BJ (cell line): ENCODE measurements at regions not wholly inside any gene's neighbourhood (a gene's known extent, or its start where the extent isn't known, plus 50 kb on each side); places are given as distances from the start of the nearest gene placed in this dataset.
"Not testable (repeated sequence)": the region's sequence is repeated elsewhere in the genome, so short reads cannot be mapped to it uniquely, and the experiment has no call there.

Experiments used
- CTCF ChIA-PET: fragments of 350-600 bp; formaldehyde crosslinking; extraction: SDS; loops from one replicate; lab custom pipeline; 2021; ENCODE audit warnings: antibody characterized with exemption, inconsistent platforms; lab: Yijun Ruan, JAX
- POLR2A ChIA-PET: fragments of 300-600 bp; sonication (Branson Sonifier 250); formaldehyde crosslinking; extraction: SDS; loops from one replicate; lab custom pipeline; 2021; ENCODE audit warnings: antibody characterized with exemption; lab: Charles Lee
- DNase-seq: peaks from one replicate; pipeline ENCODE4 v3.0.0-alpha.2; 2011; ENCODE audit warnings: low read depth
- H3K27me3 ChIP-seq: 2 replicates; pipeline ENCODE4 v1.6.0; 2011; ENCODE audit warnings: low read length; ENCODE audit not compliant: control insufficient read depth, insufficient read depth
- H3K36me3 ChIP-seq: 2 replicates; pipeline ENCODE4 v1.5.1; 2011; ENCODE audit warnings: low read length; ENCODE audit not compliant: control insufficient read depth, insufficient read depth
- H3K4me3 ChIP-seq: 2 replicates; pipeline ENCODE4 v1.5.1; 2011; ENCODE audit warnings: low read depth, mild to moderate bottlenecking, control low read depth, low read length
- CTCF ChIP-seq: IDR thresholded peaks from 2 replicates; pipeline ENCODE4 v1.5.1; 2011; ENCODE audit warnings: low read depth, mild to moderate bottlenecking, control low read depth, inconsistent platforms, low read length, moderate library complexity; ENCODE audit not compliant: insufficient read depth

GRCh38 chr1:191495040-191495439, 663.2 kb upstream of the RGS18 start:
- Histone ChIP-seq H3K27me3 (no peaks in the 10 kb centered on the region), H3K36me3 (no peaks in the 10 kb centered on the region), H3K4me3 (no peak overlapping the region)
- TF ChIP-seq CTCF = no peak
- no peak for DNase-seq
- ChIA-PET POLR2A (no interaction called here), CTCF (no interaction called here)

- Histone ChIP-seq H3K36me3 (no peaks in the 10 kb centered on the region), H3K27me3 (no peaks in the 10 kb centered on the region), H3K4me3 (no peak overlapping the region)
- no peak for DNase-seq
- ChIA-PET CTCF (no interaction called here), POLR2A (no interaction called here)
- TF ChIP-seq CTCF = no peak
These were observed 659.9 kb upstream of the RGS18 start for GRCh38 chr1:191498318-191498717.

GRCh38 chr1:191498825-191499224, 659.4 kb upstream of the RGS18 start:
- Histone ChIP-seq H3K27me3 (no peaks in the 10 kb centered on the region), H3K36me3 (no peaks in the 10 kb centered on the region), H3K4me3 (no peak overlapping the region)
- ChIA-PET POLR2A (no interaction called here), CTCF (no interaction called here)
- no peak for TF ChIP-seq CTCF
- DNase-seq = no peak

- H3K36me3 ChIP-seq = no peaks in the 10 kb centered on the region
- ChIA-PET CTCF (no interaction called here), POLR2A (no interaction called here)
- DNase-seq = no peak
- TF ChIP-seq CTCF = no peak
- H3K4me3 ChIP-seq = no peak overlapping the region
- H3K27me3 ChIP-seq = no peaks in the 10 kb centered on the region
These were observed 653.3 kb upstream of the RGS18 start for GRCh38 chr1:191504999-191505398.

- no peaks in the 10 kb centered on the region for H3K27me3 ChIP-seq
- DNase-seq = no peak
- POLR2A ChIA-PET = no interaction called here
- H3K36me3 ChIP-seq = no peaks in the 10 kb centered on the region
- H3K4me3 ChIP-seq = no peak overlapping the region
- CTCF ChIA-PET = no interaction called here
- no peak for TF ChIP-seq CTCF
These were observed 650.0 kb upstream of the RGS18 start for GRCh38 chr1:191508239-191508638.

GRCh38 chr1:191511480-191511879, 646.8 kb upstream of the RGS18 start:
- DNase-seq, H3K36me3 ChIP-seq, CTCF ChIA-PET, H3K27me3 ChIP-seq, POLR2A ChIA-PET, H3K4me3 ChIP-seq: not testable (repeated sequence)
